IPS-11a (cell line): ENCODE measurements at regions not wholly inside any gene's neighbourhood (a gene's known extent, or its start where the extent isn't known, plus 50 kb on each side); places are given as distances from the start of the nearest gene placed in this dataset.

Source experiments
- H3K4me3 ChIP-seq: one replicate; pipeline ENCODE4 v1.5.1; 2013; ENCODE audit warnings: low read depth, low read length, control low read depth

- no peak overlapping the region for H3K4me3 ChIP-seq
Measured at GRCh38 chr4:181592221-181592745, 650.9 kb upstream of the TENM3 start.

- H3K4me3 ChIP-seq = no peak overlapping the region
Measured at GRCh38 chr4:181593703-181594102, 649.5 kb upstream of the TENM3 start.

GRCh38 chr4:181594188-181594587 is 649.0 kb upstream of the TENM3 start:
- H3K4me3 ChIP-seq = no peak overlapping the region

GRCh38 chr4:181595716-181596115 is 647.5 kb upstream of the TENM3 start:
- H3K4me3 ChIP-seq = no peak overlapping the region

- no peak overlapping the region for H3K4me3 ChIP-seq
Measured at GRCh38 chr4:181597766-181598165, 645.4 kb upstream of the TENM3 start.

- no peak overlapping the region for H3K4me3 ChIP-seq
Measured at GRCh38 chr4:181599134-181599533, 644.1 kb upstream of the TENM3 start.

- no peak overlapping the region for H3K4me3 ChIP-seq
Measured at GRCh38 chr4:181601103-181601502, 642.1 kb upstream of the TENM3 start.

- H3K4me3 ChIP-seq = no peak overlapping the region
Measured at GRCh38 chr4:181604546-181604945, 638.7 kb upstream of the TENM3 start.

- H3K4me3 ChIP-seq = no peak overlapping the region
Measured at GRCh38 chr4:181606300-181606699, 636.9 kb upstream of the TENM3 start.

GRCh38 chr4:181608181-181608580 is 635.0 kb upstream of the TENM3 start:
- no peak overlapping the region for H3K4me3 ChIP-seq

GRCh38 chr4:181611033-181611711 is 632.0 kb upstream of the TENM3 start:
- H3K4me3 ChIP-seq = no peak overlapping the region

- no peak overlapping the region for H3K4me3 ChIP-seq
Measured at GRCh38 chr4:181611946-181612600, 631.1 kb upstream of the TENM3 start.

GRCh38 chr4:181613200-181613599 is 630.0 kb upstream of the TENM3 start:
- H3K4me3 ChIP-seq = no peak overlapping the region

GRCh38 chr4:181618038-181618618 is 625.1 kb upstream of the TENM3 start:
- H3K4me3 ChIP-seq = no peak overlapping the region

GRCh38 chr4:181618896-181619295 is 624.3 kb upstream of the TENM3 start:
- no peak overlapping the region for H3K4me3 ChIP-seq

GRCh38 chr4:181619651-181620050 is 623.6 kb upstream of the TENM3 start:
- H3K4me3 ChIP-seq = no peak overlapping the region

GRCh38 chr4:181637186-181638105 is 605.8 kb upstream of the TENM3 start:
- no peak overlapping the region for H3K4me3 ChIP-seq

GRCh38 chr4:181643466-181643865 is 599.7 kb upstream of the TENM3 start:
- no peak overlapping the region for H3K4me3 ChIP-seq

- no peak overlapping the region for H3K4me3 ChIP-seq
Measured at GRCh38 chr4:181645489-181645888, 597.7 kb upstream of the TENM3 start.

- no peak overlapping the region for H3K4me3 ChIP-seq
Measured at GRCh38 chr4:181646864-181647263, 596.3 kb upstream of the TENM3 start.
